Omental fat pad (tissue), 3 donors: ENCODE measurements at regions not wholly inside any gene's neighbourhood (a gene's known extent, or its start where the extent isn't known, plus 50 kb on each side); places are given as distances from the start of the nearest gene placed in this dataset.

ENCODE experiments used
- ATAC-seq: fragments of 150-250 bp; one replicate; pipeline ENCODE4 v1.9.1; 2016; ENCODE audit warnings: mild to moderate bottlenecking, moderate library complexity; ENCODE audit not compliant: low FRiP score
- DNase-seq: peaks from one replicate; pipeline ENCODE4 v3.0.0-alpha.2; 2019; ENCODE audit warnings: low spot score
- TF ChIP-seq, protein P1 (sequence below), 3 donors: fragments of 450-650 bp; IDR thresholded peaks; one replicate each; pipeline ENCODE4 v1.5.1; 2016 to 2017; ENCODE audit warnings: antibody characterized with exemption in 3 of 3, mild to moderate bottlenecking in 3 of 3, moderate library complexity in 2 of 3

DNA sequence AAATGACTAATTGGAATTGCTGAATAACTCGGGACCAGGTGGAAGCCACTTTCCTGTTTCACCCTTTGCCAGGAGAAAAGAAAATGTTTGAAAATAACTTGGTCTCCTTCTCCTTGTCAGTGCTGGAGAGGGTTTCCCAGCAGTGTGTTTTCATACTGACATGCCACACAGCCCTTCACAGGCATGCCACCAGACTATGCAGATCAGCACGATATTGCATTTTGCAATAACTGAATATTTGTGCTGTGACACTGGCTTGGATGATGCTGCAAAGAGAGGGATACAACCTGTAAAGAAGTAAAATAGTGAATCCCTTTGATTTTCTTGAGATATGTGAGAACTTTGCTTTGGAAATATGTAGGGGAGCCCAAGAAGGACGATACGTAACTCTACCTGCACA, 200.0 kb upstream of the NAV2 start:
- TF ChIP-seq, protein P1, sequence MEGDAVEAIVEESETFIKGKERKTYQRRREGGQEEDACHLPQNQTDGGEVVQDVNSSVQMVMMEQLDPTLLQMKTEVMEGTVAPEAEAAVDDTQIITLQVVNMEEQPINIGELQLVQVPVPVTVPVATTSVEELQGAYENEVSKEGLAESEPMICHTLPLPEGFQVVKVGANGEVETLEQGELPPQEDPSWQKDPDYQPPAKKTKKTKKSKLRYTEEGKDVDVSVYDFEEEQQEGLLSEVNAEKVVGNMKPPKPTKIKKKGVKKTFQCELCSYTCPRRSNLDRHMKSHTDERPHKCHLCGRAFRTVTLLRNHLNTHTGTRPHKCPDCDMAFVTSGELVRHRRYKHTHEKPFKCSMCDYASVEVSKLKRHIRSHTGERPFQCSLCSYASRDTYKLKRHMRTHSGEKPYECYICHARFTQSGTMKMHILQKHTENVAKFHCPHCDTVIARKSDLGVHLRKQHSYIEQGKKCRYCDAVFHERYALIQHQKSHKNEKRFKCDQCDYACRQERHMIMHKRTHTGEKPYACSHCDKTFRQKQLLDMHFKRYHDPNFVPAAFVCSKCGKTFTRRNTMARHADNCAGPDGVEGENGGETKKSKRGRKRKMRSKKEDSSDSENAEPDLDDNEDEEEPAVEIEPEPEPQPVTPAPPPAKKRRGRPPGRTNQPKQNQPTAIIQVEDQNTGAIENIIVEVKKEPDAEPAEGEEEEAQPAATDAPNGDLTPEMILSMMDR (IDR thresholded peaks at IDR 0.05), result no peak
- ATAC-seq (no peak), DNase-seq (no peak)

DNA sequence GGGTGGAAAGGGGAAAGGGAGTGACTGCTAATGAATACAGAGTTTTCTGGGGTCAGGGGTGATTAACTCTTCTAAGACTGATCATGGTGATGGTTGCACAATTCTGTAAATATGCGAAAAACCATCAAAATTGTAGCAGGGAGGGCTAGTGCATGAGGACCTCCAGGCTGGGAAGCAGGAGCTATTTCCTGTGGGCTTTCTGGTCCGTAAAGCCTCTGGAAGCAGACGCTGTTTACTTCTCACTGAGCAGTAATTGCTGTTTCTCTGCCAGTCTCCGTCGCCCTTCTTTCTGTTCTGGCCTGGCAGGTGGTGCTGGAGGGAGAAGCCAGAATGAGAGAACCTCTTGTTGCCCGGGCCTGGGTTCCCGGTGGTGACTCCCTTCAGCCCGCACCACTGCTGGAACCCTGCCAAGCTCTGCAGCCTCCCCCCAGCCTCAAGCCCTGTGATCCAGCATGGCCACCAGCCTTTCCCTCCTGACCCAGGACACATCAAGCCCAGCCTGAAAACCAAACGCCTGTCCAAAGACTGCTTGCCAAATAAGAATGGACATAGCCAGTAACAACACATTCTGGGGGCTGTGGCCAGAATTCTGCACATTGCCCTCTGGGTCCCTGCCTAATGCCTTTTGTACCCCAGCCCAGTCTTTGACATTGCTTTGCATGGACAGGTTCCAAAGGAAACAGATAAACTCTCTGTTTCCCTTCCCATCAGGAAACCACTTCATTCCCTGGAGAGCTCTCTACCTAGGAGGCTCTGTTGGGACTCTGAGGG, 201.0 kb upstream of the NAV2 start:
- TF ChIP-seq, protein P1 (IDR thresholded peaks at IDR 0.05), result no peak
- peak; percentile 63 for ATAC-seq
- no peak for DNase-seq

DNA sequence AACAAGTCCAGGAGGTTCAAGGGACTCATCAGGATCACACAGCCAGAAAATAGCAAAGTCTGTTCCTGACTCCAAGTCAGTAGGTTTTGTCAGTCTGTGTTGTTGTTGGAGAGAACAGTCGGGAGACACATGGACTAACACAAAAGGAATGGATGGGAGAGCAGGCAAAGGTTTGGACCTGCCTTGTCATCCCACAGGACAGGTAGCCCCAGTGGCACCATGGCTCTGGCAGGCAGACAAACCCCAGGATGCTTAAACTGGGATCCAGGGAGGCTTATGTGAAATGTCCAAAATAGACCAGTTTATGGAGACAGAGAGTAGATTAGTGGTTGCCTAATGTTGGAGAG, 201.6 kb upstream of the NAV2 start:
- TF ChIP-seq, protein P1 (IDR thresholded peaks at IDR 0.05), result no peak
- no peak for DNase-seq
- peak; percentile 8 for ATAC-seq

DNA sequence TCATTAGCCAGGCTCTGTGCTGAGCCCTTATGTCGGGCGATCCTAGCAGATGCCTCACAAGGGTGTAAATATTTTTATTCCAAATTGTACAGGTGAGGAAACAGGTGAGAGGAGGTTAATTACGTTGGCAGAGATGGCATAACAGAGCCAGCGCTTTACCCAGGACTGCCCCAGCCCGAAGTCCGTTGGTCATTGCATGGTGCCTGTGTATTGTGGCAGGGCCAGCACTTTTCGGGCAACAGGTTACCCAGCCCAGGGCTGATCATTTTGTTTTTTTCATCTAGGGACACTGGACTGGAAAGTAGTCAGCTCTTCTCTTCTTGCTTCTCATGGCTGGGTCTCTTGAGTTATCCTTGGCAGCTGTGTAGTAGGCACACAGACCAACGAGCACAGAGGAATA, 202.2 kb upstream of the NAV2 start:
- DNase-seq (no peak), ATAC-seq (no peak)
- TF ChIP-seq, protein P1 (IDR thresholded peaks at IDR 0.05), result no peak

DNA sequence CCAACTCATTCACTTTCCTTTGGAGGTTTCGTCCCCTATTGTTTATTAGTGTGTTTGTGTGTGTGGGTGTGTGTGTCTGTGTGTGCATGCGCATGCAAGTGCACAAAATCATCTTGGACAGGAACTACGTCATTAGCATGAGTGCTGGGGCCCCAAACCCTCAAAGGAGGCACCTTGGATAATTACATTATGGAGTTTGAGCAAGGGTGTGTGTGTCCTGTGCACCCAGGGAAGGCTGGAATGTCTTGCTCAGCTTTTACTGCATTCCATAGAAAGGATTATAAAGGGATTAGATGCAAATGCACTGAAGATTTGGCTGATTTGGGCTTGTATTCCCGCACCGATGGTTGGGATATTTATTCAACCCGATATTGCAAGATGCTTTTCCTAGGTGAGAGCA, 203.4 kb upstream of the NAV2 start:
- ATAC-seq (no peak), DNase-seq (no peak)
- TF ChIP-seq, protein P1 (IDR thresholded peaks at IDR 0.05), result no peak

DNA sequence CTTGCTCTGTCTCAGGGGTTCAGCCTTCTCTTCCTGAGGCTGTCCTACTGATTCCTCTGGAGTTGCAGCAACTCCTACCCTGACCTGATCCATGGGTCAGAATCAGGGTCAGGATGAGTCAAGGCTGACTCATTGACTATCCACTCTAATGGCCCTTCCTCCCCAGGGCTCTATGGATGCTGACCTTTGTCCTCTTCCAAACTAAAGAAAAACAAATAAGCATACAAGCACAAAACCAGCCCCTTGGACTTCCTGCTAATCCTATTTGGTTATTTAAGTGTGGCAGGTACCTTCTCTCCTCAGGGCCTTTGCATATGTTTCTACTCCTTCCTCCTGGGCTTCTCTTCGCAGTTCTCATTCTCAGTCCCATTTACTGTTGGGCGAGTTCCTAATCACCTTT, 204.5 kb upstream of the NAV2 start:
- ATAC-seq (peak; percentile 76), DNase-seq (peak; percentile 41)
- TF ChIP-seq, protein P1 (IDR thresholded peaks at IDR 0.05), result no peak

DNA sequence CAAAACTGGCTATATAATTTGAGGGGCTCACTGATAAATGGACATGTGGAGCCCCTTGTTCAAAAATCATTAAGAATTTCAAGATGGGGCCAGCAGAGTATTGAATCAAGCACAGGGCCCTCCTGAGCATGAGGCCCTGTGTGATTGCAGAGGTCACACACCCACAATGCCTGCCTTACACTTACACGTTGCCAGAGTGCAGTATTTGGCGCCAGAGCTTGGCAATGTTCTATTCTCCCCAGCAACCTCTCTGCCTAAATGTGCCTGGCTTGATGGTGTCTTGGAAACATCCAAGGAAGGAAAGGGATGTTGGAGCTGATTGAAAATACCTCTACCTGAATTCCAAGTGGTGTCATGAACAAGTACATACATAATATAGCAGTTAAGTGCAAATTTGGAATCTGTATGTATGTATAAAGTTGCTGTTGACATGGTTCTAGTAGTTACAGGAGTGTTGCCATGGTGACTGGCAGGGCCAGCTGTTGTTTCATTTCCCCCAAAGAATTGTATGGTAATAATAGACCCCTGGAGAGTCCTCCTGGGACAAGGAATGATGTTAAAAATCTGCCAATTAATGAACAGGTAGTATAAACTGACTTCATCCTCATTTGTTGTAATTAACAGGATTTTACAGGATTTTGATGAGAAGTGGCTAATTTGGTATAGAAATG, 205.7 kb upstream of the NAV2 start:
- DNase-seq, result no peak
- ATAC-seq, result no peak
- TF ChIP-seq, protein P1 (IDR thresholded peaks at IDR 0.05), result no peak
